ENCODE measurements at regions not wholly inside any gene's neighbourhood (a gene's known extent, or its start where the extent isn't known, plus 50 kb on each side); places are given as distances from the start of the nearest gene placed in this dataset.

DNA sequence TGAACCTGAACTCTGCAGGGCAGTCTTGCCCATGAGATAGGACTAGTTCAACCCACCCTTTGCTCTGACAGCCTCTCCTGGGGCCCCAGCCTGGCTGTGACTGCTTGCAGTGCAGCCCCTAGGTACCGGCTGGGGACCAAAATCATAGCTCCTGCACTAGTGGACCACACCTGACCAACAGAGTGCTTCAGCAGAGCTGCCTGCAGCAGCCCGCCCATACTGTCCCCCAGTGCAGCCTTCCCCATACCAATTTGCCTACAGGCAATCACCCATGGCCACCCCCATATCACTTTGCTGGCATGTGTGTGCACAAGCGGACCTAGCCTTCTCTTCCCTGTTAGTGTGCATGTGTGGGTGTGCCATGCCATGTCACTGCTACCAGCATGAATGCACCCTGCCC lies 347.6 kb upstream of the MPDZ start:
- TF ChIP-seq POLR2AphosphoS5 (IDR thresholded peaks at IDR 0.05; ENCODE audit: low read depth) (no peak), GABPA (IDR thresholded peaks at IDR 0.05; ENCODE audit: low read depth) (no peak), SPI1 (IDR thresholded peaks at IDR 0.05; ENCODE audit: borderline replicate concordance, low read depth) (no peak)
- TF ChIP-seq, protein P1, sequence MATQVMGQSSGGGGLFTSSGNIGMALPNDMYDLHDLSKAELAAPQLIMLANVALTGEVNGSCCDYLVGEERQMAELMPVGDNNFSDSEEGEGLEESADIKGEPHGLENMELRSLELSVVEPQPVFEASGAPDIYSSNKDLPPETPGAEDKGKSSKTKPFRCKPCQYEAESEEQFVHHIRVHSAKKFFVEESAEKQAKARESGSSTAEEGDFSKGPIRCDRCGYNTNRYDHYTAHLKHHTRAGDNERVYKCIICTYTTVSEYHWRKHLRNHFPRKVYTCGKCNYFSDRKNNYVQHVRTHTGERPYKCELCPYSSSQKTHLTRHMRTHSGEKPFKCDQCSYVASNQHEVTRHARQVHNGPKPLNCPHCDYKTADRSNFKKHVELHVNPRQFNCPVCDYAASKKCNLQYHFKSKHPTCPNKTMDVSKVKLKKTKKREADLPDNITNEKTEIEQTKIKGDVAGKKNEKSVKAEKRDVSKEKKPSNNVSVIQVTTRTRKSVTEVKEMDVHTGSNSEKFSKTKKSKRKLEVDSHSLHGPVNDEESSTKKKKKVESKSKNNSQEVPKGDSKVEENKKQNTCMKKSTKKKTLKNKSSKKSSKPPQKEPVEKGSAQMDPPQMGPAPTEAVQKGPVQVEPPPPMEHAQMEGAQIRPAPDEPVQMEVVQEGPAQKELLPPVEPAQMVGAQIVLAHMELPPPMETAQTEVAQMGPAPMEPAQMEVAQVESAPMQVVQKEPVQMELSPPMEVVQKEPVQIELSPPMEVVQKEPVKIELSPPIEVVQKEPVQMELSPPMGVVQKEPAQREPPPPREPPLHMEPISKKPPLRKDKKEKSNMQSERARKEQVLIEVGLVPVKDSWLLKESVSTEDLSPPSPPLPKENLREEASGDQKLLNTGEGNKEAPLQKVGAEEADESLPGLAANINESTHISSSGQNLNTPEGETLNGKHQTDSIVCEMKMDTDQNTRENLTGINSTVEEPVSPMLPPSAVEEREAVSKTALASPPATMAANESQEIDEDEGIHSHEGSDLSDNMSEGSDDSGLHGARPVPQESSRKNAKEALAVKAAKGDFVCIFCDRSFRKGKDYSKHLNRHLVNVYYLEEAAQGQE (IDR thresholded peaks at IDR 0.05; ENCODE audit: insufficient replicate concordance, low read depth), result no peak
- TF ChIP-seq, protein P2, sequence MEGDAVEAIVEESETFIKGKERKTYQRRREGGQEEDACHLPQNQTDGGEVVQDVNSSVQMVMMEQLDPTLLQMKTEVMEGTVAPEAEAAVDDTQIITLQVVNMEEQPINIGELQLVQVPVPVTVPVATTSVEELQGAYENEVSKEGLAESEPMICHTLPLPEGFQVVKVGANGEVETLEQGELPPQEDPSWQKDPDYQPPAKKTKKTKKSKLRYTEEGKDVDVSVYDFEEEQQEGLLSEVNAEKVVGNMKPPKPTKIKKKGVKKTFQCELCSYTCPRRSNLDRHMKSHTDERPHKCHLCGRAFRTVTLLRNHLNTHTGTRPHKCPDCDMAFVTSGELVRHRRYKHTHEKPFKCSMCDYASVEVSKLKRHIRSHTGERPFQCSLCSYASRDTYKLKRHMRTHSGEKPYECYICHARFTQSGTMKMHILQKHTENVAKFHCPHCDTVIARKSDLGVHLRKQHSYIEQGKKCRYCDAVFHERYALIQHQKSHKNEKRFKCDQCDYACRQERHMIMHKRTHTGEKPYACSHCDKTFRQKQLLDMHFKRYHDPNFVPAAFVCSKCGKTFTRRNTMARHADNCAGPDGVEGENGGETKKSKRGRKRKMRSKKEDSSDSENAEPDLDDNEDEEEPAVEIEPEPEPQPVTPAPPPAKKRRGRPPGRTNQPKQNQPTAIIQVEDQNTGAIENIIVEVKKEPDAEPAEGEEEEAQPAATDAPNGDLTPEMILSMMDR (IDR thresholded peaks at IDR 0.05; ENCODE audit: insufficient read depth, low read length), result no peak
- no peaks in the 10 kb centered on the region for H3K27me3 ChIP-seq (ENCODE audit: insufficient read depth, poor library complexity, severe bottlenecking)
- no peak for DNase-seq (ENCODE audit: low read depth in 1 of 2, low spot score in 1 of 2)
- no peak overlapping the region for H3K4me3 ChIP-seq (replicated peaks; ENCODE audit: insufficient read depth, low read length)
- H3K27ac ChIP-seq (replicated peaks), result no peak overlapping the region

DNA sequence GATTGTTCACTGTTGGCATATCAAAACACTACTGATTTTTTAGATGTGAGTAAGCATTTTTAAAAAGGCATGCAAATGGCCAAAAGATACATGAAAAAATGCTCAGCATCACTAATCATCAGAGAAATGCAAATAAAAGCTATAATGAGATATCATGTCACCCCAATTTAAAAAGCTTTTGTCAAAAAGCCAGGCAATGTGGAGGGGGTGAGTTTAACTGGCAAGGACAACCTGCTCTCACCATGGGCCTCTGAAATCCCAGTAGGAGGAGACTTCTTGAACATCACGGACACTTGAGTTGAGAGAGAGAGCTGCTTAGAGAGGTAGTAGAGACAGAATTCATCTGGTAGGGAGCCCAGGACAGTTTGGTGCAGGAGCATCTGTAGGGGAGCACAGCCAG lies 347.1 kb upstream of the MPDZ start:
- no peak overlapping the region for H3K4me3 ChIP-seq (replicated peaks; ENCODE audit: insufficient read depth, low read length)
- no peak for DNase-seq (ENCODE audit: low read depth in 1 of 2, low spot score in 1 of 2)
- no peak for TF ChIP-seq POLR2AphosphoS5 (IDR thresholded peaks at IDR 0.05; ENCODE audit: low read depth)
- TF ChIP-seq GABPA (IDR thresholded peaks at IDR 0.05; ENCODE audit: low read depth), result no peak
- TF ChIP-seq SPI1 (IDR thresholded peaks at IDR 0.05; ENCODE audit: borderline replicate concordance, low read depth), result no peak
- TF ChIP-seq, protein P2 (IDR thresholded peaks at IDR 0.05; ENCODE audit: insufficient read depth, low read length), result no peak
- TF ChIP-seq, protein P1 (IDR thresholded peaks at IDR 0.05; ENCODE audit: insufficient replicate concordance, low read depth), result no peak
- H3K27ac ChIP-seq (replicated peaks), result no peak overlapping the region
- no peaks in the 10 kb centered on the region for H3K27me3 ChIP-seq (ENCODE audit: insufficient read depth, poor library complexity, severe bottlenecking)

DNA sequence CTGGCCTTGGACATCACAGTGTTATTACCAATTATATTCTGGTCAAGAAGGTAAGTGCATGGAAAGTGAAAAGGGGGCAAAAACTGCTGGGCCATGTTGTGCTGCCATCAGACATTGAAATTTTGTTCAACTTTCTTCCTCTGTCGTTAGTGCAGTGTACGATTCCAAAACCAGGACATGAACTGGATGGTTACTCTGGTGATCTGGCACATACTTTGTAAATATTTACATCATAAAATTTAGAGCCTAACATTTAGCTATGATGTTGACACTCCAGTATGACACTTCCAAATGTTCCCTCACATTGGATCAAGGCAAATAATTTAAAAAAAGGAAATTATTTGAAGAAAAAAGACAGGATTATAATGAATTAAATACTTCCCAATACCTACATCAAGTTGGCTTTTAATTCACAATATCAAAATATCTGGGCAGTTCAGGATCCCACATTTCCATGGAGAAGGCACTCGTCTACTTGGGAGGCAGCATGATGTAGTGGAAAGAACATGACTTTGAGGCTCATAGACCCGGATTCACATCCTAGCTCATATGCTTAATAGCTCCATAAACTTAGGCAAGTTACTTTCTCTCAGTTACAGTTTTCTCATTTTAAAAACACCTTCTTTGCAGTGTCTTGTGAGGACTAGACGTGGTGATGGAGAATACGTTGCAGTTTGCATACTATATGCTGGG lies 342.5 kb upstream of the MPDZ start:
- no peak for DNase-seq (ENCODE audit: low read depth in 1 of 2, low spot score in 1 of 2)
- Histone ChIP-seq H3K27me3 (ENCODE audit: insufficient read depth, poor library complexity, severe bottlenecking) (no peaks in the 10 kb centered on the region), H3K4me3 (replicated peaks; ENCODE audit: insufficient read depth, low read length) (no peak overlapping the region), H3K27ac (replicated peaks) (no peak overlapping the region)
- no peak for TF ChIP-seq POLR2AphosphoS5 (IDR thresholded peaks at IDR 0.05; ENCODE audit: low read depth)

DNA sequence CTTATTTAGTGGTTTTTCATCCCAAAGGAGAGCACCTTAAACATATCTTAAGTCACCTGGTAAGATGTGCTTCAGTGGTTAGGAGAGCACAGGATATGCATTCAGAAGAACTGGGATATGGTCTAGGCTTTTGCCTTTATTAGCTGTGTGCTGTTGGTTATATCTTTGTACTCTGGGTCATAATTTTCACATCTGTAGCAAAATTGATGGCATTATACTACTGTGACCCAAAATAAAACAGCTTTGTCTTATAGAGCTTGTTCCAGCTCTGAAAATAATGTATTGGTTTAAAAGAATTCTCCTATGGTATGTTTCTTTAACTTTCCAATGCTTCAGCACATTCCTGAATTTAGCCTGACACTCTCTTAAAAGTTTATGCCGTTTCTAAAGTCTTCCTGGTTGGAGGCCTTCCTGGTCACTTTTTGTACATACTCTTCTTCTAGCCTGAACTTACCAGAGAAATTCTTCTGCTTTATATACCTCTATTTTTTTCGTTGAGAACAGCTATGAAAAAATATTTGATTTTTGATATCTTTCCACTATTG lies 337.1 kb upstream of the MPDZ start:
- H3K27ac ChIP-seq (replicated peaks), result no peak overlapping the region

More for the DNA sequence above, 337.1 kb upstream of the MPDZ start:
- no peak overlapping the region for H3K4me3 ChIP-seq (replicated peaks; ENCODE audit: insufficient read depth, low read length)
- DNase-seq (ENCODE audit: low read depth in 1 of 2, low spot score in 1 of 2), result no peak
- TF ChIP-seq POLR2AphosphoS5 (IDR thresholded peaks at IDR 0.05; ENCODE audit: low read depth), result no peak
- TF ChIP-seq, protein P1 (IDR thresholded peaks at IDR 0.05; ENCODE audit: insufficient replicate concordance, low read depth), result no peak
- TF ChIP-seq, protein P2 (IDR thresholded peaks at IDR 0.05; ENCODE audit: insufficient read depth, low read length), result no peak
- TF ChIP-seq GABPA (IDR thresholded peaks at IDR 0.05; ENCODE audit: low read depth), result no peak
- TF ChIP-seq SPI1 (IDR thresholded peaks at IDR 0.05; ENCODE audit: borderline replicate concordance, low read depth), result no peak
- H3K27me3 ChIP-seq (ENCODE audit: insufficient read depth, poor library complexity, severe bottlenecking), result no peaks in the 10 kb centered on the region
